GM12875 (cell line): ENCODE measurements at regions not wholly inside any gene's neighbourhood (a gene's known extent, or its start where the extent isn't known, plus 50 kb on each side); places are given as distances from the start of the nearest gene placed in this dataset.

ENCODE experiments used
- H3K4me3 ChIP-seq: one replicate; pipeline ENCODE4 v1.5.1; 2011; ENCODE audit warnings: low read depth, low read length, control low read depth
- CTCF ChIP-seq: IDR thresholded peaks from 2 replicates; pipeline ENCODE4 v1.5.1; 2011; ENCODE audit warnings: low read depth, mild to moderate bottlenecking, control low read depth, inconsistent platforms, low read length, moderate library complexity, borderline replicate concordance; ENCODE audit not compliant: insufficient read depth

- TF ChIP-seq CTCF: no peak
- no peak overlapping the region for H3K4me3 ChIP-seq
These were observed 60.5 kb upstream of the TEX51 start for GRCh38 chr2:126837966-126838715.

GRCh38 chr2:126838716-126838985 lies 60.0 kb upstream of the TEX51 start:
- TF ChIP-seq CTCF: no peak
- H3K4me3 ChIP-seq: no peak overlapping the region

- no peak overlapping the region for H3K4me3 ChIP-seq
- no peak for TF ChIP-seq CTCF
These were observed 58.9 kb upstream of the TEX51 start for GRCh38 chr2:126839796-126840195.

GRCh38 chr2:126843081-126843480 lies 55.6 kb upstream of the TEX51 start:
- no peak overlapping the region for H3K4me3 ChIP-seq
- TF ChIP-seq CTCF: no peak

- TF ChIP-seq CTCF: no peak
- no peak overlapping the region for H3K4me3 ChIP-seq
These were observed 52.4 kb upstream of the TEX51 start for GRCh38 chr2:126846241-126846640.
